HUES48 (cell line): ENCODE measurements at regions not wholly inside any gene's neighbourhood (a gene's known extent, or its start where the extent isn't known, plus 50 kb on each side); places are given as distances from the start of the nearest gene placed in this dataset.

Experiments used
- H3K27ac ChIP-seq: one replicate; pipeline ENCODE4 v1.7.0; 2013; ENCODE audit warnings: low read depth, low read length, inconsistent platforms
- H3K27me3 ChIP-seq: 2 replicates; pipeline ENCODE4 v1.6.1; 2013; ENCODE audit warnings: mild to moderate bottlenecking, low read length; ENCODE audit not compliant: control insufficient read depth, insufficient read depth
- H3K36me3 ChIP-seq: 2 replicates; pipeline ENCODE4 v1.6.1; 2013; ENCODE audit warnings: low read length; ENCODE audit not compliant: control insufficient read depth, insufficient read depth
- H3K4me1 ChIP-seq: 2 replicates; pipeline ENCODE4 v1.6.1; 2013; ENCODE audit warnings: mild to moderate bottlenecking, low read length; ENCODE audit not compliant: control insufficient read depth, insufficient read depth
- H3K4me3 ChIP-seq: 2 replicates; pipeline ENCODE4 v1.5.1; 2013; ENCODE audit warnings: mild to moderate bottlenecking, low read depth, low read length
- H3K9ac ChIP-seq: 2 replicates; pipeline ENCODE4 v1.6.1; 2013; ENCODE audit warnings: mild to moderate bottlenecking, low read depth, low read length, moderate library complexity
- H3K9me3 ChIP-seq: 2 replicates; pipeline ENCODE4 v1.6.1; 2013; ENCODE audit warnings: low read length; ENCODE audit not compliant: control insufficient read depth, insufficient read depth

DNA sequence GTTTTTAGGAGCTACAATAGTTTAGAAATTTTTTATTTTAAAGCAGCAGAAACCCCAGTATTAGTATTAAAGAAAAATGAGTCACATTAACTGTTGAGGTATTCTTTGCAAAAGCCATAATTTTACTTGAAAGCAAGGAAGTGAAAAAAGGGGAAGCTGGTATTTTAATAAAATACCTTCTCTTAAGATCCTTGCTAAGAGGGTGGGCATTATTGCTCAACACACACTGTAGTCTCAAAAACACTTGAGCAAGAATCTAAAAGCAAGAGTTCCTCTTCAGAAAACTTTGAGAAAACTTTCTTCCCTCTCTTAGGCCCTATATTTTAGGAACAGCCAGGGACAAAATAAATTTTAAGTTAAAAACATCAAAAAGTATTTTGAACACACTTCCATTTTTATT lies 259.4 kb upstream of the DIAPH2 start:
- Histone ChIP-seq H3K27ac (no peak overlapping the region), H3K27me3 (no peaks in the 10 kb centered on the region; the same call in 1 of the 2 replicates), H3K36me3 (no peaks in the 10 kb centered on the region), H3K9me3 (no peaks in the 10 kb centered on the region), H3K4me3 (no peak overlapping the region), H3K9ac (no peak overlapping the region), H3K4me1 (no peaks in the 10 kb centered on the region)

DNA sequence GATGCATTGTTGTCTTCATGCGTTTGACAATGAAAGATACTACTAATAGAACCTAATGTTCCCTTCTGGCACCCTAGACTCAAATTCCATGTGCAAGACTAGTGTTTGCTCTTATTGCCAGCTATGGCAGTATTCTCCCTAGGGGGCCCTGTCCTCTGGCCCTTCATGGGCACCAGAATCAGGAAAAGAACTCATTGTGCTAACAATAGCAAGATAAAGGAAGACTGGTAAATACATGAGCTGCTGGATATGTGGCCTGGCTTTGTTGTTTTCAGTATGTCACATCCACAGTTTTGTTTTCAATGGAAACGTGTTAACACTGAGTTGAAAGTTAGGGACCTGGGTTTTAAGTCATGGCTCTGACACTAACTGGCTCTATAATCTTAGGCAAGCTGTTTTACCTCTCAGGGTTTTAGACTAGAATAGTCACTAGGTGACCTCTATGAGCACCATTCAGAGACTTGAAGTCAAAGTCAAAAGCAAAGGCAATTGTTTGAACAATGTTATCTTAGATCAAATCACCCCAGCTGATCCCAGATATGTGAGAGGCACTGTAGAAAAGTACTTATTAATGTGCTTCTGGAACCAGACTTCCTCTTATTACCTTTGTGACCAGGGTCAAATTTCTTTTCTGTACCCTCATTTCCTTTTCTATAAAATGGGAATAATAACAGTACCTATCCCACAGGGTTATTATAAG lies 253.7 kb upstream of the DIAPH2 start:
- Histone ChIP-seq H3K27ac (no peak overlapping the region), H3K27me3 (no peaks in the 10 kb centered on the region; the same call in none of the 2 replicates), H3K36me3 (no peaks in the 10 kb centered on the region), H3K4me3 (no peak overlapping the region), H3K9me3 (no peaks in the 10 kb centered on the region), H3K4me1 (no peaks in the 10 kb centered on the region), H3K9ac (no peak overlapping the region)

DNA sequence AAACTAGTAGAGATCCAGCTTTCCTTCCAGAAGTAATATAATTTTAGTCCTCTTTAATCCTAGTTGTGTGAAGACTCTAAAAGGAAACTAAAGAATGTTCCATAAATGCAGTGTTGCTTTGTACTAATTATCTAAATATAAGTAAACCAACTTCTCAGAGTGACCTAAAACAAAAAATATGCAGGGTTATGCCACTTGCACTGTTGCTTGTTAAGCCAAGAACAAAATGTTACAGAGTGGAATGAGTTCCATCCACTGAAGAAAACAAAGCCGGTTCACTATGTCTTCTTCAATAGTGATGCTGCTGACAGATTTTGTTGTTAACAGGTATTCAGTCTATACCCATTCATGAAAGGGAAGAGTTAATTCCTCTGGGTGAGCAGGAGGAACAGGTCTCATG lies 252.0 kb upstream of the DIAPH2 start:
- no peak overlapping the region for H3K27ac ChIP-seq
- no peaks in the 10 kb centered on the region for H3K4me1 ChIP-seq
- no peaks in the 10 kb centered on the region for H3K9me3 ChIP-seq
- no peak overlapping the region for H3K9ac ChIP-seq
- H3K27me3 ChIP-seq, result peaks cover 2% of the 10 kb centered on the region
- H3K4me3 ChIP-seq, result no peak overlapping the region
- H3K36me3 ChIP-seq, result no peaks in the 10 kb centered on the region

DNA sequence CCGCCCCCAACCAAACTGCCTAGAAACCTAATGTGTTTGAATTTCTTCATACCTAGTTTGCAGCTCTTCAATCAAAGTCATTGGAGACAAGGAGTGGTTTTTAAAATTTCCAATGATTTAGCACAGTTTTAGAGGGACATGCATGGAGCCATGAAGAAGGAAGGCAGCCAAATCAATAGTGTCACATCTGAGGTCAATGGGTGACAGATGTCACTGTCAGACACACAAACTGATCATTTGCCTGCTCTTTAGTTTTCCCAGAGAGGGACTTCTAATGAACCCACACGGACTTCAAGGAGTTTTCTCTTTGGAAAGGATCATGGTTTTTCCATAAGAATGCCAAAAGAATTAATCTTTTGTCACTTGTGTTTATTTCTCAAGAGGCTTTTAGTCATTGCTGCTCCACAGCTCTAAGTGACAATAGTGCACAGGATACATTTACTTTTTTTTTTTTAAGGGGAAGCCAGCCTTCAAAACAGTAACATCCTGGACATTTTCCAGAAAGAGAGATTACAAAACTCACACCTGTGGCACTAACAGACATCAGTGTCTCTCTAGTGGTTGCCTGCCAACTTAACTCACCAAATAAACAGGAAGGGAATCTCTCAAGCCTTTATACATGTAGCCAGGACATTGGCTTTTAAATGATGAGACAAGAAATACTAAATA lies 251.1 kb upstream of the DIAPH2 start:
- Histone ChIP-seq H3K36me3 (no peaks in the 10 kb centered on the region), H3K4me1 (no peaks in the 10 kb centered on the region), H3K27ac (no peak overlapping the region)

DNA sequence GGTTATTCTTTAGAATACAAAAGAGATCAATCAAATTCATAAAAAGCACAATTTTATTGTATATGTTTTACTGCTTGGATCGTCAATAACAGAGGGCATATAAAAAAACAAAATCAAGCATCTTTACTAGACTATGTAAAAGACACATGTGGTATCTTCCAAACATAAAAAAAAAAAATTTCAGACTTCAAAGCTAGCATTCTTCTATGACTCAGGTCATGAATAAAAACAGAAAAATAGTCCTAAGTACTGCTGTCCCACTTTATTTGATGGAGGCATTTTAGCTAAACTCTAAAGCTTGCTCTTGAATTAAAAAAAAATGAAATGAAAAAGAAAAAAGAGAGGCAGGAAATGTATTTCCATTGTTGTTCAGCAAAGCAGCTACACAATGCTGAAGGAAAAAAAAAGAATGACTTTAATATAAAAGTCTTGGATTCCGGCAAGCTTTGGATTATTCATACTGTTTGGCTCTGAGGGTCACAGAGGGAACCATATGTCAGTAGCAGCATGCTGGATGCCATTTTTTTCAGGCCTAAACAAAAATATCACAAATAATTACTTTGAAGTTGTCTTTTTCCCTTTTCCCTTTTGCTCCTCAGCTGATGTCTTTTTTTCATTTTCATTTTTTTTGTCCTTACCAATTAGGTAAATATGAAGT lies 249.1 kb upstream of the DIAPH2 start:
- Histone ChIP-seq H3K36me3 (no peaks in the 10 kb centered on the region), H3K4me3 (no peak overlapping the region), H3K9me3 (no peaks in the 10 kb centered on the region), H3K4me1 (no peaks in the 10 kb centered on the region), H3K27me3 (peaks cover 7% of the 10 kb centered on the region; the same call in 1 of the 2 replicates), H3K9ac (no peak overlapping the region), H3K27ac (no peak overlapping the region)

More for the DNA sequence above, 251.1 kb upstream of the DIAPH2 start:
- no peak overlapping the region for H3K9ac ChIP-seq
- H3K9me3 ChIP-seq, result no peaks in the 10 kb centered on the region
- H3K4me3 ChIP-seq, result no peak overlapping the region
- peaks cover 7% of the 10 kb centered on the region for H3K27me3 ChIP-seq

DNA sequence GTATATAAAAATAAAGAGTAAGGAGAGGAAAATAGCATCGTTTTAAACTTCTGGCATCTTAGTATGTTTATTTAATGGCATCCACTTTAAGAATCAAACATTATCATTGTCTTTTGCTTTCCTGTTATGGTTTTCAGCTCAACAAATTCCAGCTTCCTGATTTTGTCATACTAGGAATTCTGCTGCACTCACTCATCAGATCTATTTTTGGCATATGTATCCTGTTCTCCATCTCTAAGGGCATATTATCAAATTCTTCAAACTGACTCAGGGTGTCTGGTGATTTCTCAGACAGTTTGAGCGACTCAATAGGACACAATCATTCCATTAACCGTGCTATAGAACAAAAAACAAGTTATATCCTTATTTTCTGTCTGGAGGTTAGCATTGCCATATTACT lies 248.5 kb upstream of the DIAPH2 start:
- Histone ChIP-seq H3K9me3 (no peaks in the 10 kb centered on the region), H3K27ac (no peak overlapping the region), H3K9ac (no peak overlapping the region), H3K36me3 (no peaks in the 10 kb centered on the region), H3K27me3 (peaks cover 7% of the 10 kb centered on the region; the same call in 1 of the 2 replicates), H3K4me1 (no peaks in the 10 kb centered on the region), H3K4me3 (no peak overlapping the region)

DNA sequence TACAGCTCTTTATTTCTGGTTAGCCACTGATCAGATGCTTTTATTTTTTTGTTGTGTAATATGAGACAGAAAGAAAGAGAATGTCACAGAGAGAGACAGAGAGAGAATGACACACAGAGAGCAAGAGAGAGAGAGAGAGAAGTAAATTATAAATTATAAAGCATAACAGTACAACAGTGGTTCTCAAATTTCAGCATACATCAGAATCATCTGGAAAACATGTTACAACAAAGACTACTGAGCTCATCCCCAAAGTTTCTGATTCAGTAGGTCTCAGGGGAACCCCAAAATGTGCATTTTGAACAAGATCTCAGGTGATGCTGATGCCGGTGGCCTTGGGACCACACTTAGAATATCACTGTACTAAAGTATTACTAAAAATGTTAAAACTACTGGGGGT lies 245.8 kb upstream of the DIAPH2 start:
- no peak overlapping the region for H3K27ac ChIP-seq
- no peaks in the 10 kb centered on the region for H3K4me1 ChIP-seq
- no peaks in the 10 kb centered on the region for H3K9me3 ChIP-seq
- H3K36me3 ChIP-seq, result no peaks in the 10 kb centered on the region
- 0 out of 2 replicates have a peak, but pooled peaks cover 7% of the 10 kb centered on the region for H3K27me3 ChIP-seq
- H3K4me3 ChIP-seq, result no peak overlapping the region
- H3K9ac ChIP-seq, result no peak overlapping the region

DNA sequence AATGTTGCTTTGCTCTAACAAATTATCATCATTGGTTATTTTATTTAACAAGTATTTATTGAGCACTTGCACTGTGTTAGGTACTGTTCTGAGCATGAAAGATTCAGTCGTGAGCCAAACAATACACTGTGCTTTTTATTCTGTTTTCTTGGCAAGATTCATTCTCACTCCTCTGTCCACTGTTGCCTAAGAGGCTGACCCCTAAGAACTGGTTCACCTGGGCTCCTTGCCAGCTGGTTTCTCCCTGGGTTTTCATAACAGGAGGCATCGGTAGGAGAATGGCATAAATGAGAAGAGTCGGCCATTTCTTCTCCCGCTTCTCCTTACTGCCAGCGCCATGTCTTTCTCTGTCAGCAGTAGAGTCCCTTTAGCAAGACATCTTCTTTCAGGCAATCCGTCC lies 243.7 kb upstream of the DIAPH2 start:
- Histone ChIP-seq H3K4me3 (no peak overlapping the region), H3K4me1 (no peaks in the 10 kb centered on the region), H3K27me3 (0 out of 2 replicates have a peak, but pooled peaks cover 7% of the 10 kb centered on the region), H3K27ac (no peak overlapping the region), H3K9me3 (no peaks in the 10 kb centered on the region), H3K36me3 (no peaks in the 10 kb centered on the region), H3K9ac (no peak overlapping the region)

DNA sequence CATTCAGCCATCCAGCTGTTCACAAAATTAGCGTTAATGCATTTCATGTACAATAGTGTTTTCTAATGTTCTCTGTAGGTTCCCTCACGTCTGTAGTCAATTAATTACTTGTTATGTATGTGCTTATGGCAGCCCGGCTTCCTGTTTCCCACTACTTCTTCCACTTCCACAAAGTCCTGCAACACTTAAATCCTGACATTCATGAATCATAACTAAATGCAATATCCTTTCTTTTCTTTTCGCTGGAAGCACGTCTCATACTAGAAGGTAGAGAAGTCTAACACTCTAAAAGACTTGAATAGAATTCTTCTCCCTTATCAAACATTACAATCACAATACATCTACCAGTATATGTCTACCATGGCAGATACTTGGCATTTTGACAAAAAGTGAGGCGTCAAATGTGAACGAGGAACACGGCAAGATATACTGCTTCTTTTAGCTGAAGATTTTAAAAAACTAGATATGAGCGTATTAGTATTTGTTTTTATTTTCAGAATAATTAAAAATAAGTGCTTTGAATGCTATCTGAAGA lies 239.0 kb upstream of the DIAPH2 start:
- H3K9ac ChIP-seq, result no peak overlapping the region
- no peak overlapping the region for H3K4me3 ChIP-seq
- H3K4me1 ChIP-seq, result no peaks in the 10 kb centered on the region
- H3K27ac ChIP-seq, result no peak overlapping the region
- H3K27me3 ChIP-seq, result no peaks in the 10 kb centered on the region
- H3K9me3 ChIP-seq, result no peaks in the 10 kb centered on the region
- no peaks in the 10 kb centered on the region for H3K36me3 ChIP-seq

DNA sequence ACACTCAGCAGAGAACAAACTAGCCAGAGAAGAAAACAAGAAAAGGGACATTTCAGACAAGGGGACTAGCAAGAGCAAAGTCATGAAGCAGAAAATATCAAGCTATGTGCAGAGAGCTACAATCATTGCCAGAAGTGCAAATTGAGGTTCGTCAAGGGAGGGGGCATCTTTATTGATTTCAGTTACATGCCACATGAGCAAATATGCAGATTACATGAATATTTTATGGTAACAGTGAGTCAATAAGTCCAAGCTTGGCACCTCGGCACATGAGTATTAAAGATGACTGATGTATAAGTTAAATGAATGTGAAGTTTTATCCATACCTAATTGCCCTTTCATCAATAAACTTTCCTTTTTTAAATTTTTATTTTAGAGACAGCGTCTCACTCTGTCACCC lies 238.1 kb upstream of the DIAPH2 start:
- Histone ChIP-seq H3K4me1 (no peaks in the 10 kb centered on the region), H3K27me3 (no peaks in the 10 kb centered on the region), H3K27ac (no peak overlapping the region), H3K9me3 (no peaks in the 10 kb centered on the region), H3K9ac (no peak overlapping the region), H3K36me3 (no peaks in the 10 kb centered on the region), H3K4me3 (no peak overlapping the region)

DNA sequence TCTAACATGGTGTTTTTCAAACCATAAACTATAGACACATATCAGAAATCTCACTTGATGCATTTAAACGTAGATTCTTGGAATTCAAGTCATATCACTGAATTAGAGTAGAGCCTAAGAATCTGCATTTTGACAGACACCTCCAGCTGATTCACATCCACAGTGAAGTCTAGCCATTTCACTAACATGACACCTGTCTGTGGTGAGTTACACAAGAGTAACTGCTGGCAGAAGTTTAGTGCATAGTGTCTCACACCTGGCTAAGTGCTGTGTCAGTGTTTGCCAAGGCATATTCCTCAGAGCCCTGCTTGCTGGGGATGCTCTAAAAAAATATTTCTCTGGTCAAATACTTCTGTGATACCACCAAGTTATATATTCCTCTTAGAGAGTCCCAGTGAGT lies 237.5 kb upstream of the DIAPH2 start:
- Histone ChIP-seq H3K27me3 (no peaks in the 10 kb centered on the region), H3K9me3 (no peaks in the 10 kb centered on the region), H3K4me1 (no peaks in the 10 kb centered on the region), H3K27ac (no peak overlapping the region), H3K36me3 (no peaks in the 10 kb centered on the region), H3K4me3 (no peak overlapping the region), H3K9ac (no peak overlapping the region)
